Caki2 (cell line): ENCODE measurements at regions not wholly inside any gene's neighbourhood (a gene's known extent, or its start where the extent isn't known, plus 50 kb on each side); places are given as distances from the start of the nearest gene placed in this dataset.
A peak's percentile ranks its signal among the peaks of the same experiment; 100 is the strongest.
"Not testable (repeated sequence)": the region's sequence is repeated elsewhere in the genome, so short reads cannot be mapped to it uniquely, and the experiment has no call there.

Source experiments
- DNase-seq: peaks from one replicate; pipeline ENCODE4 v3.0.0-alpha.2; 2015; ENCODE audit warnings: low read depth
- in situ Hi-C: cut with HindIII; loops from 2 replicates; pipeline ENCODE4 v1.10.0; 2016; ENCODE audit warnings: low sequenced_read_pairs, low pct_unique_long_range_greater_than_20kb, mixed read lengths

GRCh38 chr11:39333006-39333405 lies 2126.4 kb downstream of the LRRC4C start:
- in situ Hi-C loops, DNase-seq: not testable (repeated sequence)

GRCh38 chr11:39327302-39327701 lies 2132.2 kb downstream of the LRRC4C start:
- in situ Hi-C loops: no loop called here
- no peak for DNase-seq

- in situ Hi-C loops, DNase-seq: not testable (repeated sequence)
Observed at GRCh38 chr11:39311888-39312287, 2147.6 kb downstream of the LRRC4C start.

GRCh38 chr11:39304586-39304985 lies 2154.9 kb downstream of the LRRC4C start:
- DNase-seq: no peak
- in situ Hi-C loops: no loop called here

GRCh38 chr11:39294648-39295047 lies 2164.8 kb downstream of the LRRC4C start:
- in situ Hi-C loops: no loop called here
- DNase-seq: no peak

GRCh38 chr11:39288011-39288410 lies 2171.4 kb downstream of the LRRC4C start:
- no peak for DNase-seq
- in situ Hi-C loops: no loop called here

GRCh38 chr11:39268176-39268690 lies 2191.2 kb downstream of the LRRC4C start:
- in situ Hi-C loops: no loop called here
- peak; percentile 1 for DNase-seq

GRCh38 chr11:39255648-39256047 lies 2203.8 kb downstream of the LRRC4C start:
- DNase-seq: no peak
- in situ Hi-C loops: no loop called here

- in situ Hi-C loops: no loop called here
- DNase-seq: no peak
Observed at GRCh38 chr11:39249566-39250365, 2209.7 kb downstream of the LRRC4C start.

GRCh38 chr11:39247570-39248137 lies 2211.8 kb downstream of the LRRC4C start:
- in situ Hi-C loops: no loop called here

GRCh38 chr11:39239553-39239952 lies 2219.9 kb downstream of the LRRC4C start:
- DNase-seq: no peak
- in situ Hi-C loops: no loop called here

More at GRCh38 chr11:39247570-39248137, 2211.8 kb downstream of the LRRC4C start:
- no peak for DNase-seq

GRCh38 chr11:39236916-39237315 lies 2222.5 kb downstream of the LRRC4C start:
- peak; percentile 0 for DNase-seq

GRCh38 chr11:39221550-39222138 lies 2237.8 kb downstream of the LRRC4C start:
- no peak for DNase-seq
- in situ Hi-C loops: no loop called here

More at GRCh38 chr11:39236916-39237315, 2222.5 kb downstream of the LRRC4C start:
- in situ Hi-C loops: no loop called here

- in situ Hi-C loops: no loop called here
- no peak for DNase-seq
Observed at GRCh38 chr11:39220501-39221230, 2238.8 kb downstream of the LRRC4C start.

- DNase-seq: no peak
- in situ Hi-C loops: no loop called here
Observed at GRCh38 chr11:39220069-39220468, 2239.4 kb downstream of the LRRC4C start.

- no peak for DNase-seq
- in situ Hi-C loops: no loop called here
Observed at GRCh38 chr11:39209981-39210380, 2249.5 kb downstream of the LRRC4C start.

- no peak for DNase-seq
- in situ Hi-C loops: no loop called here
Observed at GRCh38 chr11:39205236-39205995, 2254.0 kb downstream of the LRRC4C start.

- in situ Hi-C loops: no loop called here
- no peak for DNase-seq
Observed at GRCh38 chr11:39192671-39193070, 2266.8 kb downstream of the LRRC4C start.
